ENCODE measurements at regions not wholly inside any gene's neighbourhood (a gene's known extent, or its start where the extent isn't known, plus 50 kb on each side); places are given as distances from the start of the nearest gene placed in this dataset.

DNA sequence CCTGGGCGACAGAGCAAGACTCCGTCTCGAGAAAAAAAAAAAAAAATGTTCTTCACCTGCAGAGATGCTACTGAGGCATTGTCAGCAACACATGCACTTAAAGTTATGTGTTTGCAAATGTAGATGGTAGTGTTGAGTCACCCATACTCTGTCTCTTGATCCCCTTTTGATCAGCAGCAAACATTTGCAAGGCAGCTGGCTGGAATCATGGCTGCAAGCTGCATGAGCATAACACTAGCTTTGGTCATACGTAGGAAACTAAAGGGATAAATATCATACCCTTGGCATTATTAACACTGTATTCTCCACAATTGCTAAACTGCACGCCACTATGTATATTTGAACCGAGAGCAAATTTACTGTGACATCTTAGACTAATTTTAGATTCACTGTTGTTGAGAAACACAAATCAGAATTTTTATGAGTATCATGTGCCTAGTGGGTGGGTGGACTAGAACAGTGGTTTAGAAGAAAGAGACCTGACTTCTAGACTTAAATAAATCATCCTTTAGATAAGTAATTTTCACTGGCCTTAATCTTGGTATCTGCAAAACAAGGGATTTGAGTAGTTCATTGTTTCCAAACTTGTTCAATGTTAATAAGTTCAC lies 229.3 kb upstream of the MEOX2 start:
- no peak for TF ChIP-seq EZH2phosphoT487 (IDR thresholded peaks at IDR 0.05; ENCODE audit: borderline replicate concordance, low read length)
- TF ChIP-seq, protein P1, sequence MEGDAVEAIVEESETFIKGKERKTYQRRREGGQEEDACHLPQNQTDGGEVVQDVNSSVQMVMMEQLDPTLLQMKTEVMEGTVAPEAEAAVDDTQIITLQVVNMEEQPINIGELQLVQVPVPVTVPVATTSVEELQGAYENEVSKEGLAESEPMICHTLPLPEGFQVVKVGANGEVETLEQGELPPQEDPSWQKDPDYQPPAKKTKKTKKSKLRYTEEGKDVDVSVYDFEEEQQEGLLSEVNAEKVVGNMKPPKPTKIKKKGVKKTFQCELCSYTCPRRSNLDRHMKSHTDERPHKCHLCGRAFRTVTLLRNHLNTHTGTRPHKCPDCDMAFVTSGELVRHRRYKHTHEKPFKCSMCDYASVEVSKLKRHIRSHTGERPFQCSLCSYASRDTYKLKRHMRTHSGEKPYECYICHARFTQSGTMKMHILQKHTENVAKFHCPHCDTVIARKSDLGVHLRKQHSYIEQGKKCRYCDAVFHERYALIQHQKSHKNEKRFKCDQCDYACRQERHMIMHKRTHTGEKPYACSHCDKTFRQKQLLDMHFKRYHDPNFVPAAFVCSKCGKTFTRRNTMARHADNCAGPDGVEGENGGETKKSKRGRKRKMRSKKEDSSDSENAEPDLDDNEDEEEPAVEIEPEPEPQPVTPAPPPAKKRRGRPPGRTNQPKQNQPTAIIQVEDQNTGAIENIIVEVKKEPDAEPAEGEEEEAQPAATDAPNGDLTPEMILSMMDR (IDR thresholded peaks at IDR 0.05; ENCODE audit: low read depth, low read length, poor library complexity, severe bottlenecking), result no peak
- no peaks in the 10 kb centered on the region for H3K79me2 ChIP-seq (ENCODE audit: control insufficient read depth, low read length)
- H3K27ac ChIP-seq (ENCODE audit: low read depth, low read length), result no peak overlapping the region
- H3K9me2 ChIP-seq (replicated peaks; ENCODE audit: control insufficient read depth, low read length), result no peaks in the 10 kb centered on the region
- no peaks in the 10 kb centered on the region for H3K27me3 ChIP-seq (ENCODE audit: control insufficient read depth, low read length)
- no peak overlapping the region for H3K4me3 ChIP-seq (ENCODE audit: low read length)
- H3K4me2 ChIP-seq (ENCODE audit: low read length), result no peak overlapping the region
- H3F3A ChIP-seq (ENCODE audit: control insufficient read depth, insufficient read depth), result no peaks in the 10 kb centered on the region
- H3K4me1 ChIP-seq (ENCODE audit: control insufficient read depth, low read length), result no peaks in the 10 kb centered on the region
- no peaks in the 10 kb centered on the region for H4K20me1 ChIP-seq (ENCODE audit: control insufficient read depth, insufficient read depth, low read depth, low read length)
- H3K36me3 ChIP-seq (ENCODE audit: control insufficient read depth, low read length), result no peaks in the 10 kb centered on the region
- H3K9me3 ChIP-seq (ENCODE audit: control insufficient read depth, insufficient read depth, low read length), result no peaks in the 10 kb centered on the region

DNA sequence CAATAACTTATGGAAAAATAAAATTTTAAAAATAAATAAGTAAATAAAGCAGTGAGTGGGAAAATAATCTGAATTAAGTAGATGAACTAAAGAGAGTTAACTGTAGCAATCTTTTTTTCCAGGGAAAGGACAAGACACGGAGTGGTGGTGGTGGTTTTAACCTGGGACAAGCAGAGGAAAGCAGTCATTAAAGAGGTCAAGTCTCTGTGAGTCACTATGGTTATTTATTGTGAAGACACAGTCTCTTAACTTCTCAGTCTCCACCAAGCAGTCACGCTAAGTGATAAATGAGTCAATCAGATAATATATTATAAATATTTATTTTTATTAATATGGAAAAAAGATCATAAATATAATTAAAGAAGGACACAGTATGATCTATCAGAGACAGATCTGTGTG lies 228.1 kb upstream of the MEOX2 start:
- no peaks in the 10 kb centered on the region for H3K9me3 ChIP-seq (ENCODE audit: control insufficient read depth, insufficient read depth, low read length)
- H3F3A ChIP-seq (ENCODE audit: control insufficient read depth, insufficient read depth), result no peaks in the 10 kb centered on the region
- TF ChIP-seq, protein P1 (IDR thresholded peaks at IDR 0.05; ENCODE audit: low read depth, low read length, poor library complexity, severe bottlenecking), result no peak
- no peak for TF ChIP-seq EZH2phosphoT487 (IDR thresholded peaks at IDR 0.05; ENCODE audit: borderline replicate concordance, low read length)
- H3K4me2 ChIP-seq (ENCODE audit: low read length), result no peak overlapping the region
- no peaks in the 10 kb centered on the region for H3K9me2 ChIP-seq (replicated peaks; ENCODE audit: control insufficient read depth, low read length)
- no peaks in the 10 kb centered on the region for H3K79me2 ChIP-seq (ENCODE audit: control insufficient read depth, low read length)
- no peaks in the 10 kb centered on the region for H4K20me1 ChIP-seq (ENCODE audit: control insufficient read depth, insufficient read depth, low read depth, low read length)
- no peak overlapping the region for H3K27ac ChIP-seq (ENCODE audit: low read depth, low read length)
- no peaks in the 10 kb centered on the region for H3K4me1 ChIP-seq (ENCODE audit: control insufficient read depth, low read length)
- no peaks in the 10 kb centered on the region for H3K36me3 ChIP-seq (ENCODE audit: control insufficient read depth, low read length)
- no peaks in the 10 kb centered on the region for H3K27me3 ChIP-seq (ENCODE audit: control insufficient read depth, low read length)
- H3K4me3 ChIP-seq (ENCODE audit: low read length), result no peak overlapping the region

DNA sequence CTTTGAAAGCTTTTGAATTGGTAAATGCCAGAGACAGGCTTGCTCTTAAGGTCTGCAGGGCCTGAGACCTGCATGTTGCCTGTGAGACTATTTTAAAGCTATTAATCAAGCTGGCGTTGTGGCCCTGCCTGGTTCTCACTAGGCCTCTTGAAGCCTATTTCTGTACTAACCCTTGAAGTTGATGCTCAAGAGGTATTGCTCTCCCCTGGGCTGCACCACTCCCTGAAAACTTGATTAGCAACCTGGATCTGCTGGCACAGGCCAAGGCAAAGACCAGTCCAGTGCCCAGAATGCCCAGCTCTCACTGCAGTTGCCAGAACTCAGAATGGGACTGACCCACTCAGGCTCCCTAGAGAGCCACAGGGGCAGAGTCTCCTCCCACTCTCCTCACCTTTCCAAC lies 220.0 kb upstream of the MEOX2 start:
- no peaks in the 10 kb centered on the region for H3K79me2 ChIP-seq (ENCODE audit: control insufficient read depth, low read length)
- no peaks in the 10 kb centered on the region for H3F3A ChIP-seq (ENCODE audit: control insufficient read depth, insufficient read depth)
- no peak overlapping the region for H3K27ac ChIP-seq (ENCODE audit: low read depth, low read length)
- TF ChIP-seq, protein P1 (IDR thresholded peaks at IDR 0.05; ENCODE audit: low read depth, low read length, poor library complexity, severe bottlenecking), result no peak
- TF ChIP-seq EZH2phosphoT487 (IDR thresholded peaks at IDR 0.05; ENCODE audit: borderline replicate concordance, low read length), result no peak
- no peaks in the 10 kb centered on the region for H3K27me3 ChIP-seq (ENCODE audit: control insufficient read depth, low read length)
- H3K9me3 ChIP-seq (ENCODE audit: control insufficient read depth, insufficient read depth, low read length), result no peaks in the 10 kb centered on the region
- H4K20me1 ChIP-seq (ENCODE audit: control insufficient read depth, insufficient read depth, low read depth, low read length), result no peaks in the 10 kb centered on the region
- H3K36me3 ChIP-seq (ENCODE audit: control insufficient read depth, low read length), result no peaks in the 10 kb centered on the region
- H3K4me1 ChIP-seq (ENCODE audit: control insufficient read depth, low read length), result no peaks in the 10 kb centered on the region
- H3K4me2 ChIP-seq (ENCODE audit: low read length), result no peak overlapping the region
- H3K9me2 ChIP-seq (replicated peaks; ENCODE audit: control insufficient read depth, low read length), result no peaks in the 10 kb centered on the region
- no peak overlapping the region for H3K4me3 ChIP-seq (ENCODE audit: low read length)

Measured in DOHH2 (cell line).